Neuronal stem cell (in vitro differentiated cells): ENCODE measurements at regions not wholly inside any gene's neighbourhood (a gene's known extent, or its start where the extent isn't known, plus 50 kb on each side); places are given as distances from the start of the nearest gene placed in this dataset.

Experiments used
- DNase-seq: peaks from one replicate; pipeline ENCODE4 v3.0.0-alpha.2; 2013; ENCODE audit warnings: low spot score
- H2AFZ ChIP-seq: one replicate; pipeline ENCODE4 v1.6.1; 2013; ENCODE audit warnings: mild to moderate bottlenecking, low read length, inconsistent platforms
- H2AK5ac ChIP-seq: 2 replicates; pipeline ENCODE4 v1.6.1; 2013; ENCODE audit warnings: low read depth, mild to moderate bottlenecking, inconsistent platforms, low read length, moderate library complexity, mixed read lengths
- H2BK120ac ChIP-seq: 2 replicates; pipeline ENCODE4 v1.6.1; 2013; ENCODE audit warnings: low read depth, mild to moderate bottlenecking, inconsistent platforms, low read length, moderate library complexity, mixed read lengths
- H2BK12ac ChIP-seq: one replicate; pipeline ENCODE4 v1.6.1; 2013; ENCODE audit warnings: low read length, inconsistent platforms
- H2BK15ac ChIP-seq: 2 replicates; pipeline ENCODE4 v1.6.1; 2013; ENCODE audit warnings: mild to moderate bottlenecking, low read length, inconsistent platforms, mixed read lengths
- H2BK5ac ChIP-seq: one replicate; pipeline ENCODE4 v1.6.1; 2013; ENCODE audit warnings: inconsistent platforms, mild to moderate bottlenecking, low read length, moderate library complexity
- H3K14ac ChIP-seq: one replicate; pipeline ENCODE4 v1.6.1; 2013; ENCODE audit warnings: low read length, inconsistent platforms
- H3K18ac ChIP-seq: 2 replicates; pipeline ENCODE4 v1.6.1; 2013; ENCODE audit warnings: low read length, inconsistent platforms
- H3K23ac ChIP-seq: 2 replicates; pipeline ENCODE4 v1.6.1; 2013; ENCODE audit warnings: low read depth, mild to moderate bottlenecking, mixed read lengths, low read length, inconsistent platforms; ENCODE audit not compliant: poor library complexity
- H3K27ac ChIP-seq: replicated peaks from 3 replicates; pipeline ENCODE4 v1.5.1; 2013; ENCODE audit warnings: low read length, inconsistent platforms
- H3K27me3 ChIP-seq, 3 experiments: 2 replicates each; pipeline ENCODE4 v1.6.1; 2013; ENCODE audit warnings: low read length in 3 of 3, mild to moderate bottlenecking in 2 of 3, inconsistent platforms in 1 of 3, low read depth in 1 of 3, mixed read lengths in 1 of 3, moderate library complexity in 1 of 3; ENCODE audit not compliant: control insufficient read depth in 3 of 3, insufficient read depth in 3 of 3
- H3K36me3 ChIP-seq, 2 donors: replicated peaks in 1 of 2; 2 replicates each; pipeline ENCODE4 v1.6.1; 2013; ENCODE audit warnings: low read length in 2 of 2; ENCODE audit not compliant: control insufficient read depth in 2 of 2, insufficient read depth in 2 of 2
- H3K4ac ChIP-seq: 2 replicates; pipeline ENCODE4 v1.6.1; 2013; ENCODE audit warnings: inconsistent platforms, mild to moderate bottlenecking, low read length, moderate library complexity
- H3K4me1 ChIP-seq, 2 donors: 1 replicate in 1 of 2; 2 replicates in 1 of 2; pipeline ENCODE4 v1.6.1; 2013; ENCODE audit warnings: low read length in 2 of 2, low read depth in 1 of 2; ENCODE audit not compliant: control insufficient read depth in 2 of 2, insufficient read depth in 1 of 2
- H3K4me2 ChIP-seq: one replicate; pipeline ENCODE4 v1.6.1; 2013; ENCODE audit warnings: mild to moderate bottlenecking, low read length, inconsistent platforms; ENCODE audit not compliant: insufficient read depth, poor library complexity, severe bottlenecking
- H3K4me3 ChIP-seq, 2 donors: 2 replicates each; pipeline ENCODE4 v1.5.1; 2013; ENCODE audit warnings: low read length in 2 of 2, mild to moderate bottlenecking in 2 of 2, inconsistent platforms in 1 of 2, moderate library complexity in 1 of 2
- H3K79me1 ChIP-seq: one replicate; pipeline ENCODE4 v1.6.1; 2013; ENCODE audit warnings: low read depth, mild to moderate bottlenecking, inconsistent platforms, low read length, moderate library complexity
- H3K9ac ChIP-seq: one replicate; pipeline ENCODE4 v1.6.1; 2013; ENCODE audit warnings: mild to moderate bottlenecking, low read depth, low read length, inconsistent platforms; ENCODE audit not compliant: poor library complexity
- H3K9me3 ChIP-seq, 2 donors: replicated peaks in 1 of 2; 2 replicates each; pipeline versions ENCODE3 to v1.6.1; 2013; ENCODE audit warnings: low read length in 2 of 2, mild to moderate bottlenecking in 2 of 2, inconsistent platforms in 1 of 2, low read depth in 1 of 2, mixed read lengths in 1 of 2, moderate library complexity in 1 of 2; ENCODE audit not compliant: control insufficient read depth in 2 of 2, insufficient read depth in 1 of 2
- H4K8ac ChIP-seq: one replicate; pipeline ENCODE4 v1.6.1; 2013; ENCODE audit warnings: low read depth, mild to moderate bottlenecking, inconsistent platforms, low read length, moderate library complexity
- H4K91ac ChIP-seq: one replicate; pipeline ENCODE4 v1.6.1; 2013; ENCODE audit warnings: low read length, low read depth, mild to moderate bottlenecking, inconsistent platforms; ENCODE audit not compliant: poor library complexity
- WGBS, 2 donors: extraction: QIAGEN DNeasy Blood & Tissue Kit; methylation state at CpG; one replicate each; pipeline ENCODE4 v1.1.7; 2013; ENCODE audit warnings: missing lambda C conversion rate in 2 of 2, mixed read lengths in 1 of 2; ENCODE audit not compliant: insufficient read length in 2 of 2, insufficient replicate concordance in 1 of 2; ENCODE audit errors: extremely low coverage in 2 of 2; 5-methylcytosine and 5-hydroxymethylcytosine counted together

DNA sequence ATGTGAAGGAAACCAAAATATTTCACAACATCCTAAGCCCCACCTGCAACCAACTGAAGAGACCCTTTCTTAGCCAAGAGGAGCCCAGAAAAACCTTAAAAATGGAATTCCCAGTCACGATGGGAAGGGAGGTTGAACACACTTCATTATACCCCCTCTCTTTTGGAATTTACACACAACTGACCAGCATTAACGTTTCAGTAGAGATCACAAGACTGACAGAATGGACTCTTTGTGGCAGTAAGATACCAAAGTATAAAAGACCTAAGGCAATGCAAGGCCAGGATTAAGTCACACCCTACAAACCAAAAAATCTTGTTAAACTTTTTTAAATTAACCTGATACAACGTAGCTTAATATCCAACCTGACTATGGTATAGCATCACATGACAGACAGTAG is 190.9 kb downstream of the OTOR start:
- Histone ChIP-seq H2BK120ac (no peak overlapping the region), H4K91ac (no peak overlapping the region), H2BK15ac (no peak overlapping the region), H3K36me3 (no peaks in the 10 kb centered on the region), H2BK12ac (no peak overlapping the region), H3K4me2 (no peak overlapping the region), H3K4me3 (no peak overlapping the region), H3K23ac (no peak overlapping the region), H3K9me3 (peaks cover 0 to 2% of the 10 kb centered on the region in 2 donors), H3K27ac (no peak overlapping the region), H3K4me1 (peaks cover 0 to 2% of the 10 kb centered on the region in 2 donors), H3K9ac (no peak overlapping the region), H2AK5ac (no peak overlapping the region), H3K27me3 (no peaks in the 10 kb centered on the region), H2BK5ac (no peak overlapping the region), H3K4ac (no peak overlapping the region), H3K14ac (no peak overlapping the region), H3K18ac (no peak overlapping the region), H4K8ac (no peak overlapping the region), H2AFZ (no peak overlapping the region), H3K79me1 (no peaks in the 10 kb centered on the region)
- DNase-seq = no peak
- no CpG with 5 or more reads among the region's 3 CpGs for WGBS, 2 donors

DNA sequence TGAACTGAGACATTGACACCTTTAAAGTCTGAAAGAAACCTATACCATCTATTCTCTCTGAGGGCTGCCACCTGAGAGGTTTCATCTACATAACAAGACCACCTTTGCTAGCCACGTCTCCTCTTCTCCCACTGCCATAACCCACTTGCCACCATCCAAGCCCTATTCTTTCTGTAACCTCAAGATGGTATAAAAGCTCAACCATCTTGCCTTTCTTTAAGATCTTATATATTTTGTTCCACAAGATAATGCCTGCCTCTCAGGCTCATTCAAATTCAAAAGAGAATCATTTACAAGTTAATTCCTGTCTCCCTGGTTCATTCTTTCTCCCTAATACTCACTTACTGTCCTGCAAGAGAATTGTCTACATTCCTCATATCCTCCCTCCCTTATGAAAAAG is 192.5 kb downstream of the OTOR start:
- no peak overlapping the region for H2BK5ac ChIP-seq
- peaks cover 3 to 6% of the 10 kb centered on the region in 2 donors for H3K4me1 ChIP-seq
- H3K23ac ChIP-seq = no peak overlapping the region
- H3K4me3 ChIP-seq = no peak overlapping the region
- H3K18ac ChIP-seq = no peak overlapping the region
- H2BK15ac ChIP-seq = no peak overlapping the region
- no peak overlapping the region for H2AK5ac ChIP-seq
- no peak overlapping the region for H2AFZ ChIP-seq
- no peak overlapping the region for H3K27ac ChIP-seq
- no peak overlapping the region for H4K91ac ChIP-seq
- H3K9ac ChIP-seq = no peak overlapping the region
- peaks cover 0 to 2% of the 10 kb centered on the region in 2 donors for H3K9me3 ChIP-seq
- no peak overlapping the region for H2BK120ac ChIP-seq
- H3K4me2 ChIP-seq = no peak overlapping the region
- H4K8ac ChIP-seq = no peak overlapping the region
- no peak for DNase-seq
- no peak overlapping the region for H2BK12ac ChIP-seq
- H3K27me3 ChIP-seq = no peaks in the 10 kb centered on the region
- H3K36me3 ChIP-seq = no peaks in the 10 kb centered on the region
- no peaks in the 10 kb centered on the region for H3K79me1 ChIP-seq
- H3K14ac ChIP-seq = no peak overlapping the region
- no CpG with 5 or more reads among the region's 1 CpG for WGBS, 2 donors
- no peak overlapping the region for H3K4ac ChIP-seq

DNA sequence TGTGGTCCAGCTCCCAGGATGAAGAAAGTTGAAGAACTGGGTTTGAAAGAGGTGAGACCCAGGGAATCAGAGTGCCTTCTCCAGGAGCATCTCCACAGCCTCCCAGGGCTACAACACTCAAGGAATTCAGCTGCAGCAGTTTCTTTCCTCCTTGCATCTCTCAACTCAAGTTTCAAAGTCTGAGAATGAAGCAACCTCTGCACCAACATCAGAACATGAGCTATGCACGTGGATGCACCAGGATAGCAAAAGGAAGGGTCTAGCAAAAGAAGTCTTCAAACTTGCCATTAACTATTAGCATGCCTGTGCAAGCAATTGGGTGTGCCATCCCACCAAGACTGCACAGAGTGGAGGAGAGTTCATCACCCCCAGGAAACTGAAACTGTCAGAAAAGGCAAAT is 193.9 kb downstream of the OTOR start:
- Histone ChIP-seq H3K4me1 (peaks cover 3 to 6% of the 10 kb centered on the region in 2 donors), H3K79me1 (no peaks in the 10 kb centered on the region), H3K18ac (no peak overlapping the region), H2BK5ac (no peak overlapping the region), H3K27me3 (no peaks in the 10 kb centered on the region), H4K91ac (no peak overlapping the region), H2BK120ac (no peak overlapping the region), H3K27ac (no peak overlapping the region), H3K4me3 (peak overlapping the region in 1 of 2 donors; percentile 59), H2BK15ac (no peak overlapping the region), H3K23ac (no peak overlapping the region), H2AK5ac (no peak overlapping the region), H3K9me3 (peaks cover 0 to 2% of the 10 kb centered on the region in 2 donors), H3K4ac (no peak overlapping the region), H3K9ac (no peak overlapping the region), H3K36me3 (no peaks in the 10 kb centered on the region), H2AFZ (no peak overlapping the region), H3K14ac (no peak overlapping the region), H2BK12ac (no peak overlapping the region), H4K8ac (no peak overlapping the region), H3K4me2 (no peak overlapping the region)
- no CpG with 5 or more reads among the region's 1 CpG for WGBS, 2 donors
- DNase-seq = no peak

GRCh38 chr20:16942756-16943155 is 194.6 kb downstream of the OTOR start:
- Histone ChIP-seq H2AK5ac (no peak overlapping the region), H3K9me3 (no peaks in the 10 kb centered on the region), H2BK5ac (no peak overlapping the region), H2AFZ (no peak overlapping the region), H3K79me1 (no peaks in the 10 kb centered on the region), H3K4ac (no peak overlapping the region), H3K4me1 (peaks cover 3 to 6% of the 10 kb centered on the region in 2 donors), H2BK12ac (no peak overlapping the region), H2BK15ac (no peak overlapping the region), H3K27me3 (peaks cover 0 to 2% (median 0%) of the 10 kb centered on the region in 3 experiments), H3K18ac (no peak overlapping the region), H3K4me2 (no peak overlapping the region), H3K14ac (no peak overlapping the region), H3K36me3 (no peaks in the 10 kb centered on the region), H3K9ac (no peak overlapping the region), H2BK120ac (no peak overlapping the region), H3K4me3 (no peak overlapping the region), H4K91ac (no peak overlapping the region), H3K27ac (no peak overlapping the region), H3K23ac (no peak overlapping the region), H4K8ac (no peak overlapping the region)
- no CpG with 5 or more reads among the region's 2 CpGs for WGBS, 2 donors
- no peak for DNase-seq
